Tongue (tissue), 1 donor: ENCODE measurements at regions not wholly inside any gene's neighbourhood (a gene's known extent, or its start where the extent isn't known, plus 50 kb on each side); places are given as distances from the start of the nearest gene placed in this dataset.
A peak's percentile ranks its signal among the peaks of the same experiment; 100 is the strongest.
"Not testable (repeated sequence)": the region's sequence is repeated elsewhere in the genome, so short reads cannot be mapped to it uniquely, and the experiment has no call there.

Experiments used
- DNase-seq: peaks from one replicate; pipeline ENCODE4 v3.0.0-alpha.2; 2015

GRCh38 chr22:17318817-17319216 is 50.4 kb upstream of the CECR2 start:
- DNase-seq, result no peak

DNA sequence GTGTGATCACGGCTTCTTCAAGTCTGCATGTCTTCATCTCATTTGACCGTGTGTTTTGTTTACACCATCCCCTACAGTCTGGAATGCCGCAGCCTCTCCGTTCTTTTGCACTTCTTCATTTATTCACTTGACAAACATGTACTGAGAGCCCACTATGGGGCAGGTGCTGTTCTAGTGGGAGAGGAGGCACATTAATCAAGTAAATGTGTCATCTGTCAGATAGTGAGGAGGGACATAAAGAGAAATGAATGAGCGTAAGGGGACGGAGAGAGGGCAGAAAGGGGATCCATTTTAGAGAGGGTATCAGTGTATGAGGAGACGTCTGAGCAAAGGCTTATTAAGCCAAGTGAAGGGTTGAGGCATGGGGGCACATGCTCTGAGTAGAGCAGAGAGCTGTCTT is 54.0 kb upstream of the CECR2 start:
- DNase-seq, result no peak

DNA sequence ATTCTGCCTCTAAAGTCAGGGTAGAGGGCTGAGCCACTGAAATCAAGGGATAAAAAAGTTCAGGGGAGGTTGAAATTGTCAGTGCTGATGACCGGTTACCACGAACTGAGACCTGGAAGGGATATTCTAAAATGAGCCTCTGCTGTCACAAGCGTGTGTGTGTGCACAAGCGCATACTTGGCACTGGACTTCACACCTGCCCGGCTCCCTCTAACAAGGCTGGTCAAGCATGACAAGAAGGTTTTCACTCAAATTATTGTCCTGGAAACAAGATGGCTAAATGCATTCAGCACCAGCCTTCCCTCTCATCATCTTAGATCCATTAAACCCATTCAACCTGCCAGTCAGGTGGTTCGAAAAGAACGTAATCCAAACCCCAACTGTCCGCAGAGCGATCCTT is 54.8 kb upstream of the CECR2 start:
- no peak for DNase-seq

DNA sequence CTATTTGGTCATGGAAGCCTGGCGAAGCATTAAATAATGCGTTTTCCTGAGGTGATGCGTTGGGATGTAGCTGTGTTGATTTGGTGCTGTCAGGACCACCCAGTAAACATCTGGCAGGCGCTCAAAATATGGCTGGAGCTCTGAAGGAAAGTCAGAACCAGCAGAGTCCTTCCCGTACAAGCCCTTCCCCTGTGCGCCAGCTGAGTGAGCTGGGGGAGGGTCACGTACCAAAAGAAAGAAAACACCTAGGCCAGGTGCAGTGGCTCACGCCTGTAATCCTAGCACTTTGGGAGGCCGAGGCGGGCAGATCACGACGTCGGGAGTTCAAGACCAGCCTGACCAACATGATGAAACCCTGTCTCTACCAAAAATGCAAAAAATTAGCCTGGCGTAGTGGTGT is 55.6 kb upstream of the CECR2 start:
- no peak for DNase-seq

- no peak for DNase-seq
These were observed 61.7 kb upstream of the CECR2 start for GRCh38 chr22:17307566-17307965.

DNA sequence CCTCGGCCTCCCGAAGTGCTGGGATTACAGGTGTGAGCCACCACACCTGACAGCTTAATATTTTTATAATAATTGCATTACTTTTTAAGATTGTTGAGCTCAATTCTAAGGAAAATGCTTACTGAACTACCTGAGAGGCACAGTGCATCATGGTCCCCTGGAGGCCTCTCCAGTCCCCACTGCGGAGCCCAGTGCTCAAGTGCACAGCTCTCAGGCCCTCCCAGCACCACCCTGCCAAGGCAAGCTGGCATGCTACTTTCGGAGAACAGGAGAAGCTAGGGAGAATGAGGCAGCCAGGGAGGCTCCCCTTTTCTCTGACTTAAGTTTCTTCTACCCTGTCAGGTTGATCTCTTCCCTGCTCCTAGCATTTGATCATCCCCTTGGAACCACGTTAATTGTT is 64.2 kb upstream of the CECR2 start:
- no peak for DNase-seq

GRCh38 chr22:17303840-17304779 is 65.2 kb upstream of the CECR2 start:
- no peak for DNase-seq

DNA sequence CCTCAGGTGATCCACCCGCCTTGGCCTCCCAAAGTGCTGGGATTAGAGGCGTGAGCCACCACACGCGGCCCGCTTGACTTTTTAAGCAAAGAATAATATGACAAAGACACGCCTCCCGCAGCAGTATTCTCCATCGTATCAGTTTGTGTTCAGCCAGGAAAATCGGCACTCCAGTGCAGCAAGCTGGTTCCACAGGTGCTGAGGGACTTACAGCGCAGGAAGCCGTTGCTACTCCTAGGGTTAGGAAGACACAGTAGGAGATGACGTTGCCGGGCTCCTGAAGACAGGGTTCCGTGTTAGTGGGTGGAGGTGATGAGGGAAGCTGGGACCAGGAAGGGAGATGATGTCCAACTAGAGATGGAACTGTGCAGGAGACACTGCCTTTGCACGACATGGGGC is 65.8 kb upstream of the CECR2 start:
- no peak for DNase-seq

GRCh38 chr22:17302616-17303015 is 66.6 kb upstream of the CECR2 start:
- no peak for DNase-seq

GRCh38 chr22:17300926-17301325 is 68.3 kb upstream of the CECR2 start:
- no peak for DNase-seq

DNA sequence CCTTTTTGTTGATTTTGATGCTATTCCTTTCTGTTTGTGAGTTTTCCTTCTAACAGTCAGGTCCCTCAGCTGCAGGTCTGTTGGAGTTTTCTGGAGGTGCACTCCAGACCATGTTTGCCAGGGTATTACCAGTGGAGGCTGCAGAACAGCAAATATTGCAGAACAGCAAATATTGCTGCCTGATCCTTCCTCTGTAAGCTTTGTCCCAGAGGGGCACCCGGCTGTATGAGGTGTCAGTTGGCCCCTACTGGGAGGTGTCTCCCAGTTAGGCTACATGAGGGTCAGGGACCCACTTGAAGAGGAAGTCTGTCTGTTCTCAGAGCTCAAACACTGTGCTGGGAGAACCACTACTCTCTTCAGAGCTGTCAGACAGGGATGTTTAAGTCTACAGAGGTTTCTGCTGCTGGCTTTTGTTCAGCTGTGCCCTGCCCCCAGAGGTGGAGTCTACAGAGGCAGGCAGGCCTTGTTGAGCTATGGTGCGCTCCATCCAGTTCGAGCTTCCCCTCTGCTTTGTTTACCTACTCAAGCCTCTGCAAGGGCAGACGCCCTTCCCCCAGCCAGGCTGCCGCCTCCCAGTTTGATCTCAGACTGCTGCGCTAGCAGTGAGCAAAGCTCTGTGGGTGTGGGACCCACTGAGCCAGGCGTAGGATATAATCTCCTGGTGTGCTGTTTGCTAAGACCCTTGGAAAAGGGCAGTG is 70.3 kb upstream of the CECR2 start:
- DNase-seq, result not testable (repeated sequence)

- DNase-seq, result no peak
These were observed 66.4 kb upstream of the ADA2 start for GRCh38 chr22:17285656-17286055.

- DNase-seq, result no peak
These were observed 65.7 kb upstream of the ADA2 start for GRCh38 chr22:17284888-17285287.

DNA sequence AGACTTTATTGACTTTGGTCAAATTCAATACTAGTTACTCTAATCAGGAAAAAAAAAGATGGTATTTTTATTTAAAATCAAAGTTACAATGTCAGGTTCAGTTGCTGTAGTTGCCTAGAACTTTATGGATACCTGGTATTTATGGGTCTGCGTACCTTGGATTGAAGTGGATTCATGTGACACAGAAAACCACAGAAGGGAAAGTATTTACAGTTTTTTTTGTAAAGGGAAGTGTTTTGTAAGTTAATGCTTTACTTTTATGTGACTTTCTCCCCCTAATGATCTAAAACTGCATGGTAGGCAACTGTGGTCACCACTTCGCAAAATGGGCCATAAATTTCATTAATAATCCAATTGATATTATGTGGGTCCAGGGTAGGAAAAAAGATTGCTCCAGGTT is 65.2 kb upstream of the ADA2 start:
- no peak for DNase-seq

DNA sequence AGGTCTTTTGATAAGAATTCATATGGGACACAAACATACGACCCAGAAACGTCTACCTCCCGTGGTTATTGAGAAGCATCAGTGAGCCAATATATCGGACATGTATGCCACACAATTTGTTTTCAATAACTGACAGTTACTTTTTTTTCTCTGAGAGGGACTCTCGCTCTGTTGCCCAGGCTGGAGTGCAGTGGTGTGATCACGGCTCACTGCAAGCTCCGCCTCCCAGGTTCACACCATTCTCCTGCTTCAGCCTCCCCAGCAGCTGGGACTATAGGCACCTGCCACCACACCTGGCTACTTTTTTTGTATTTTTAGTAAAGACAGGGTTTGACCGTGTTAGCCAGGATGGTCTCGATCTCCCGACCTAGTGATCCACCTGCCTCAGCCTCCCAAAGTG is 64.6 kb upstream of the ADA2 start:
- not testable (repeated sequence) for DNase-seq

DNA sequence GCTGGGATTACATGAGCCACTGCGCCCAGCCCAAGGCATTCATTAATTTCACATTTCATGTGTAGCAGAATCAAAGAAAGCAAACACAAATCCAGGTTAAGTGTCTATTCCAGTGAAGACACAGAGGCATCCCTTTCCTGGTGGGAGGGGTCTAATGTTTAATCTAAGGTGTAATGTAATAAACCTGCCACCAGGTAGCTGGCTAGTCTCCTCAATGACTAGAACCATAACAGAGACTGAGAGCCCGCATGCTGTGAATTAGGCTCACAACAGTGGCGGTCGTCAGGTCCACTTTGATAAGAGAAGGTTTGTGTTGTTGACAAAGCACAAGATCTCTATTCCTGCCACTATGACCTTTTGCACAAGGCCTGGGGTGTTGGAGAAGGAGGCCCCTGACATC is 64.2 kb upstream of the ADA2 start:
- DNase-seq, result no peak

GRCh38 chr22:17281440-17281841 is 62.2 kb upstream of the ADA2 start:
- no peak for DNase-seq

DNA sequence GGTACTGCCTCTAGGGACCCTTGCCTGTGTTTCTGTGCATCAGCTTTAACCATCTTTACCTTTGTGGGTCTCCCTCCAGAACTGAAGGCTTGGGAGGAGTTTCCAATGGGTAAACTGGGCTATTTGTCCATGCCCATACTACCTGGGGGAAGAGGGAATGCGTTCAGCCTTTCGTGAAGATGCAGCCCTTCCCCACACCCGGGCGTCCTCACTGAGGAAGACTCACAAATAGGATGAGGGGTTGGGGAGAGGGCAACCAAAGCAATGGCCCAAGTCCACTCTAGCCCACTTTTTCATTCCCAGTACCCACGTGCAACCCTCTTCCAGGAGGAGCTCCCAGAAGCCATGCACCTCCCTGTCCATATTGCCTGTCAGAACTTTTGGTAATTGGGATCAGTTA is 61.8 kb upstream of the ADA2 start:
- DNase-seq, result no peak

- DNase-seq, result peak; percentile 10
These were observed 53.3 kb upstream of the ADA2 start for GRCh38 chr22:17272511-17272991.

DNA sequence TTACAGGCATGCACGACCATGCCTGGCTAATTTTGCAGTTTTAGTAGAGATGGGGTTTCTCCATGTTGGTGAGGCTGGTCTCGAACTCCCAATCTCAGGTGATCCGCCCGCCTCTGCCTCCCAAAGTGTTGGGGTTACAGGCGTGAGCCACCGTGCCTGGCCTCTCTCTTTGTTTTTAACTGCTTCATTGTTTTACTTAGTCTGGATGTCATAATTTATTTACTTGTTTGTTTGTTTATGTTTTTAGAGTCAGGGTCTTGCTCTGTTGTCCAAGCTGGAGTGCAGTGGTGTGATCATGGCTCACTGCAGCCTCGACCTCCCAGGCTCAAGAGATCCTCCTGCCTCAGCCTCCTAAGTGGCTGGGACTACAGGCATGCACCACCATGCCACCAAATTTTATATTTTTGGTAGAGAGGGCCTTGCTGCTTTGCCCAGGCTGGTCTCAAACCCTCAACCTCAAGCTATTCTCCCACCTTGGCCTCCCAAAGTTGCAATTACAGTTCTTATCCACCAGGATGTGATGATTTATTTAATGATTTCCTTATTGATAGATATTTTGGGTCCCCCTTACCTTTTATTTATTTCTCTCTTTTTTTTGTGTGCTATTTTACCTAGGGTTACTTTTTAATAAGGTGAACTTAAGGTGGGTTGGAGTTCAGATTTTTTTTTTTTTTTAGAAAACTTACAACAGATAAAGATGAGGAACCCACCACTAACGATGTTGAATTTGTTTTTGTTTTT is 52.6 kb upstream of the ADA2 start:
- DNase-seq, result no peak

DNA sequence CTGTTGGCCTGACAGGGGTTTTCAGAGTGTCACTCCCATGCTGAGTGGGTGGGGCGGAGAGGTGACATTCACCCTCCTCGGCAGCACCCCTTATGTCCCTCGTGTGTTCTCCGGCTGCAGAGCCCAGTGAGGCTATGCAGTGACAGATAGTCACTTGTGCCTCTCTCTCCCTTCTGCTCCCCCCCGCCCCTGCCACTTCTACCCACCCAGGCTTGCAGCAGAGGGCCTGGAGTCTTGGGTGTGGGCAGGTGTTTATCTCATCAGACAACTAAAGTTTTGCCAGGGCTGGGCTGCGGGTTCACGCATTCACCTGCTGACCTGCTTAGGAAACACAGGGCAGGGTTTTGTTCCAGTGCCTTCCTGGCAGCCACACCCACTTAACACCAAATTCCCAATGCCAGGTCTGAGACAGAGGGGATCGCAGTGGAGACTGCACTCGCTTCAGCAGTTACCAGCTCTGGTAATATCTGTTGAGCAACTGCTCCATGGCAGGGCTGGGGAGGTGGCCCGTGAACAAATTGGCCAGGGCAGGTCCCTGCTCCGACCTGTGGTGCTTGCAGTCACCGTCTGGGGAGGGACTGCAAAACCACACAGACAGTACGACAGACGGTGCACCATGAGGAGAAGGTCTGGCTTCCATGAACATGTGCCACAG is 50.5 kb upstream of the ADA2 start:
- no peak for DNase-seq

DNA sequence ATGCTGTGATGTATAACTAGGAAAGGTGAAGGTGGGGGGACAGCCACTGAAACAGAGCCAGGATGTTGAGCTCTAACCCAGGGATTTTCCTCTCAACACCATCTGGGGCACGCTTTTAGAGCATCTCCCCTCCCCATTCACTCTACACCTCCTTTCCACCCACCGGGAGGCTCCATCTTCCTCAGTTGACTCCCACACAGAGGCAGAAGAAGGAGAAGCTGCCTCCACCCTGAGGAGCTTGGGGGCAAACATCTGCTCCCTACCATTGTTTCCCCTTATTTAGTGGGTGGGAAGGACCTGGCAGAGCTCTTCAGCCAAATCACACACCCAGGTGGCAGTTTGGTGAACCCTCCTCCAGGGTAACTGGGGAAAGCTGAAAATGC is 50.0 kb upstream of the ADA2 start:
- DNase-seq, result no peak
